Brain microvascular endothelial cell (primary cell): ENCODE measurements at regions not wholly inside any gene's neighbourhood (a gene's known extent, or its start where the extent isn't known, plus 50 kb on each side); places are given as distances from the start of the nearest gene placed in this dataset.

Source experiments
- DNase-seq: peaks from one replicate; pipeline ENCODE4 v3.0.0-alpha.2; 2020
- H3K27ac ChIP-seq: fragments of 250-450 bp; sonication (Bioruptor Pico); 2 replicates; pipeline ENCODE4 v1.5.1; 2020; ENCODE audit warnings: mild to moderate bottlenecking, moderate library complexity
- H3K27me3 ChIP-seq: fragments of 250-450 bp; sonication (Bioruptor Pico); replicated peaks from 2 replicates; pipeline ENCODE4 v1.5.1; 2020; ENCODE audit warnings: mild to moderate bottlenecking
- H3K36me3 ChIP-seq: fragments of 250-450 bp; sonication (Bioruptor Pico); replicated peaks from 2 replicates; pipeline ENCODE4 v1.5.1; 2020; ENCODE audit warnings: mild to moderate bottlenecking
- H3K4me3 ChIP-seq: 2 replicates; pipeline ENCODE4 v1.5.1; 2011; ENCODE audit warnings: low read depth, mild to moderate bottlenecking, control low read depth, low read length, moderate library complexity
- in situ Hi-C: cut with HindIII; loops from 2 replicates; pipeline ENCODE4 v1.10.0; 2017; ENCODE audit warnings: low sequenced_read_pairs, low pct_ligation_motif_present
- TF ChIP-seq, protein P1 (sequence below): IDR thresholded peaks from 2 replicates; pipeline ENCODE4 v1.5.1; 2011; ENCODE audit warnings: low read depth, mild to moderate bottlenecking, moderate library complexity, low read length, control low read depth, inconsistent platforms; ENCODE audit errors: missing control alignments

DNA sequence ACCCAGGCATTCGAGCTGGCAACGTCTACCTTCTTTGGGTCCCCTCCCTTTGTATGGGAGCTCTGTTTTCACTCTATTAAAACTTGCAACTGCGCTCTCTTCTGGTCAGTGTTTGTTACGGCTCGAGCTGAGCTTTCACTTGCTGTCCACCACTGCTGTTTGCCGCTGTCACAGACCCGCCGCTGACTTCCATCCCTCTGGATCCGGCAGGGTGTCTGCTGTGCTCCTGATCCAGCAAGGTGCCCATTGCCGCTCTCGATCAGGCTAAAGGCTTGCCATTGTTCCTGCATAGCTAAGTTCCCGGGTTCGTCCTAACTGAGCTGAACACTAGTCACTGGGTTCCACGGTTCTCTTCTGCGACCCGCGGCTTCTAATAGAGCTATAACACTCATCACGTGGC lies 183.5 kb upstream of the GALNTL6 start:
- no peak overlapping the region for H3K27ac ChIP-seq
- in situ Hi-C loops = no loop called here

DNA sequence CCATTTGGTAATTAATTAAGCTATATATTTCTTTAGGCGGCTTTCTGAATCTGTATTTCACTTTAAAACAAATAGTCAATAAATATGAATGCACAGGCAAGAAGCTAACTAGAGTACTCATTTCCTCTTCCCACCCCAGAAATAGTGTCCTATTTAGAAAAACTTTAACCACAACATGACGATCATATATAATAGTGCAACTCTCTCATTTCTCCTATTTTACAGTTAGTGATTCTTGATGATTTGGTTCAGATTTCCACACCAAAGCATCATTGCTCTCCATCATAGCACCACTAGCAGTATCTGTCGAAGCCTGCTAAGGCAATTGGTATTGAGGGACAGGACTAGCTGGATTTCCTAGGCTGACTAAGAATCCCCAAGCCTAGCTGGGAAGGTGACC lies 184.0 kb upstream of the GALNTL6 start:
- no peaks in the 10 kb centered on the region for H3K27me3 ChIP-seq
- in situ Hi-C loops = no loop called here
- TF ChIP-seq, protein P1, sequence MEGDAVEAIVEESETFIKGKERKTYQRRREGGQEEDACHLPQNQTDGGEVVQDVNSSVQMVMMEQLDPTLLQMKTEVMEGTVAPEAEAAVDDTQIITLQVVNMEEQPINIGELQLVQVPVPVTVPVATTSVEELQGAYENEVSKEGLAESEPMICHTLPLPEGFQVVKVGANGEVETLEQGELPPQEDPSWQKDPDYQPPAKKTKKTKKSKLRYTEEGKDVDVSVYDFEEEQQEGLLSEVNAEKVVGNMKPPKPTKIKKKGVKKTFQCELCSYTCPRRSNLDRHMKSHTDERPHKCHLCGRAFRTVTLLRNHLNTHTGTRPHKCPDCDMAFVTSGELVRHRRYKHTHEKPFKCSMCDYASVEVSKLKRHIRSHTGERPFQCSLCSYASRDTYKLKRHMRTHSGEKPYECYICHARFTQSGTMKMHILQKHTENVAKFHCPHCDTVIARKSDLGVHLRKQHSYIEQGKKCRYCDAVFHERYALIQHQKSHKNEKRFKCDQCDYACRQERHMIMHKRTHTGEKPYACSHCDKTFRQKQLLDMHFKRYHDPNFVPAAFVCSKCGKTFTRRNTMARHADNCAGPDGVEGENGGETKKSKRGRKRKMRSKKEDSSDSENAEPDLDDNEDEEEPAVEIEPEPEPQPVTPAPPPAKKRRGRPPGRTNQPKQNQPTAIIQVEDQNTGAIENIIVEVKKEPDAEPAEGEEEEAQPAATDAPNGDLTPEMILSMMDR = no peak
- no peaks in the 10 kb centered on the region for H3K36me3 ChIP-seq
- no peak overlapping the region for H3K27ac ChIP-seq
- no peak overlapping the region for H3K4me3 ChIP-seq
- DNase-seq = no peak

More for the DNA sequence above, 183.5 kb upstream of the GALNTL6 start:
- Histone ChIP-seq H3K4me3 (no peak overlapping the region), H3K27me3 (no peaks in the 10 kb centered on the region), H3K36me3 (no peaks in the 10 kb centered on the region)
- DNase-seq = no peak
- TF ChIP-seq, protein P1 = no peak

DNA sequence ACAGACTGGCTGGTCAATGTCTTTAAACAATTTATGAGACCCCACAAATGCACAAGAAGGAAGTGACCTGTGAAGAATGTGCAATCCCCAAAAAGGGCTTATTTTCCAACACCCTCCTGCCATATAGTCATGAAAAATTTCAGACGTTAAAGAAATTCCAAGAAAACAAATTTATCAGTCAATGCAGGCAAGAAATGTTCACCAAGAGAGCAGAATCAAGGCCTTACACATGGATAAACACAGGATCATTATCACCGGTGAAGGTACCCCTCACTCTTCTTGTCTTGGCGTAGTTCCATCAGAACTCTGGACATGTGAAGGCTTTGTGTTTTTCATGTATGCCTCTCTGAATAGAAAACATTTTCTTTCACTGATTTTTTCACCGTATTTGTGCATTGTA lies 186.7 kb upstream of the GALNTL6 start:
- no peak for DNase-seq
- no peak overlapping the region for H3K4me3 ChIP-seq
- in situ Hi-C loops = no loop called here
- no peak overlapping the region for H3K27ac ChIP-seq
- H3K27me3 ChIP-seq = no peaks in the 10 kb centered on the region
- H3K36me3 ChIP-seq = no peaks in the 10 kb centered on the region
- TF ChIP-seq, protein P1 = no peak

DNA sequence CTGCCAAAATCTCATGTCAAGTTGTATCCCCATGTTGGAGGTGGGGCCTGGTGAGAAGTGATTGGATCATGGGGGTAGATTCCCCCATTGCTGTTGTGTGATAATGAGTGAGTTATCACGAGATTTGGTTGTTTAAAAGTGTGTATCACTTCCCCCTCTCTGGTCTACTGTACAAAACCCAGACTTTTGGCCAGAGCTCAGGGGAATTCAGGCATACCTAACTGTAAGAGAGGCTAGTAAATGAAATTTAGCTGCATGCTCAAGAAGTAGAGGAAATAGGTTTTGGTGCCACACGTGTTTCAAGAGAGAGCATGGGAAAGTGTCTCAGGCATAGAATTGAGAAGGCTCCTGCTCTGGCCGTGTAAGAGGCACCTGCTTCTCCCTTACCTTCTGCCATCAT lies 190.5 kb upstream of the GALNTL6 start:
- no peaks in the 10 kb centered on the region for H3K36me3 ChIP-seq
- no peaks in the 10 kb centered on the region for H3K27me3 ChIP-seq
- no peak for DNase-seq
- TF ChIP-seq, protein P1 = no peak
- in situ Hi-C loops = no loop called here
- no peak overlapping the region for H3K4me3 ChIP-seq
- no peak overlapping the region for H3K27ac ChIP-seq

DNA sequence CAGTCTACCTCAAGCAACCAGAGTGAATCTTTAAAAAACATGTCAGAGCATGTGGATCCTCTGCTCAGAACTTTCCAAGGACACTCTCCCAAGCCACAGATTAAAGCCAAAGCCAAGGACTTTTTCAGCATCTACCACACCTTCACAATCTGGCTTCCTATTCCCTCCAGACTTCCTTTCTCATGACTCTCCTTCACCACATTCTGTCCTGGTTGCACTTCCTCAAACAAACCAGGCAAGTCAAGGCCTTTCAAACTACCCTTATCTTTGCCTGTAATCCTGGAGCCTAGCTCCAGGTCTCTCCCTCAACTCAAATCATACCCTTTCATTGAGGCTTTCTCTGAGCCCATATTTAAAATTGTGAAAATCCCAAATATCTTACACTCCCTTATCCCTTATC lies 191.6 kb upstream of the GALNTL6 start:
- TF ChIP-seq, protein P1 = no peak
- in situ Hi-C loops = no loop called here
- Histone ChIP-seq H3K36me3 (no peaks in the 10 kb centered on the region), H3K4me3 (no peak overlapping the region), H3K27me3 (no peaks in the 10 kb centered on the region), H3K27ac (no peak overlapping the region)
- no peak for DNase-seq

DNA sequence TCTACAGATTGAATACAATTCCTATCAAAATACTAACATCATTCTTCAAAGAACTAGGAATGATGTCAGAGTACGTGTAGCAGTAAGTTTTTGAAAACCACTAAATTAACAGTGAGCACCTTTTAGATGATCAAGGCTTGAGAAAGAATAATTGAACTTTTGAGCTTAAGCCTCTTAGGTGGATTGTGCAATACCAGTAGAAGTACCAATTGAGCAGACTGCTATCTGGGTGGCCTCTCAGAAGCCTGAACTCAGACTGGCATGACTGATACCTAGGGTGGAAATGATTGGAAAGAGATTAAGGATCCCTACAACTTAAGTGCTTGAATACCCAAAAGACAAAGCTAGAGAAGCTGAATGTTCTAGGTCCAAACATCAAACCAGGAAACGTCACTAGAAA lies 200.3 kb upstream of the GALNTL6 start:
- H3K4me3 ChIP-seq = no peak overlapping the region
- no peak for DNase-seq
- in situ Hi-C loops = no loop called here
- H3K27me3 ChIP-seq = no peaks in the 10 kb centered on the region
- TF ChIP-seq, protein P1 = no peak
- H3K36me3 ChIP-seq = no peaks in the 10 kb centered on the region
- no peak overlapping the region for H3K27ac ChIP-seq
